GM19035 (cell line): ENCODE measurements at regions not wholly inside any gene's neighbourhood (a gene's known extent, or its start where the extent isn't known, plus 50 kb on each side); places are given as distances from the start of the nearest gene placed in this dataset.
"Not testable (repeated sequence)": the region's sequence is repeated elsewhere in the genome, so short reads cannot be mapped to it uniquely, and the experiment has no call there.

ENCODE experiments used
- ATAC-seq: cut with Tn5 transposase; IDR thresholded peaks from one replicate; pipeline ENCODE4 v1.9.1; 2021; ENCODE audit not compliant: unreplicated experiment

- ATAC-seq, result no peak
Measured at GRCh38 chr4:187059895-187060294, 336.2 kb upstream of the FAT1 start.

- no peak for ATAC-seq
Measured at GRCh38 chr4:187060551-187060950, 336.9 kb upstream of the FAT1 start.

GRCh38 chr4:187063251-187063650 lies 339.6 kb upstream of the FAT1 start:
- no peak for ATAC-seq

- ATAC-seq, result no peak
Measured at GRCh38 chr4:187064033-187064432, 340.4 kb upstream of the FAT1 start.

GRCh38 chr4:187065396-187065795 lies 341.7 kb upstream of the FAT1 start:
- no peak for ATAC-seq

- ATAC-seq, result no peak
Measured at GRCh38 chr4:187065806-187066205, 342.1 kb upstream of the FAT1 start.

- no peak for ATAC-seq
Measured at GRCh38 chr4:187069398-187069797, 345.7 kb upstream of the FAT1 start.

- ATAC-seq, result no peak
Measured at GRCh38 chr4:187070158-187070557, 346.5 kb upstream of the FAT1 start.

GRCh38 chr4:187070740-187071139 lies 347.1 kb upstream of the FAT1 start:
- no peak for ATAC-seq

GRCh38 chr4:187071946-187072600 lies 348.4 kb upstream of the FAT1 start:
- no peak for ATAC-seq

GRCh38 chr4:187073820-187074219 lies 350.2 kb upstream of the FAT1 start:
- ATAC-seq, result no peak

- ATAC-seq, result no peak
Measured at GRCh38 chr4:187075514-187075913, 351.9 kb upstream of the FAT1 start.

- ATAC-seq, result no peak
Measured at GRCh38 chr4:187077744-187078401, 354.2 kb upstream of the FAT1 start.

GRCh38 chr4:187084701-187085100 lies 361.0 kb upstream of the FAT1 start:
- no peak for ATAC-seq

- ATAC-seq, result no peak
Measured at GRCh38 chr4:187085339-187085738, 361.7 kb upstream of the FAT1 start.

GRCh38 chr4:187086151-187086550 lies 362.5 kb upstream of the FAT1 start:
- ATAC-seq, result no peak

- no peak for ATAC-seq
Measured at GRCh38 chr4:187088070-187088799, 364.6 kb upstream of the FAT1 start.

GRCh38 chr4:187090401-187090800 lies 366.7 kb upstream of the FAT1 start:
- ATAC-seq, result no peak

GRCh38 chr4:187090832-187091231 lies 367.2 kb upstream of the FAT1 start:
- ATAC-seq, result not testable (repeated sequence)

GRCh38 chr4:187094144-187094543 lies 370.5 kb upstream of the FAT1 start:
- ATAC-seq, result no peak

- ATAC-seq, result no peak
Measured at GRCh38 chr4:187098429-187098828, 374.8 kb upstream of the FAT1 start.

- no peak for ATAC-seq
Measured at GRCh38 chr4:187103351-187103750, 379.7 kb upstream of the FAT1 start.
